Activated T-helper 17 cell treated with anti-CD3 and anti-CD28 coated beads, Interleukin-2, amount 50 U/mL, for 72 hours (primary cell): ENCODE measurements at regions not wholly inside any gene's neighbourhood (a gene's known extent, or its start where the extent isn't known, plus 50 kb on each side); places are given as distances from the start of the nearest gene placed in this dataset.

ENCODE experiments used
- ATAC-seq: fragments of 150-1000 bp; cut with Tn5 transposase; replicated peaks from 2 replicates; pipeline ENCODE4 v1.10.0; 2021; ENCODE audit warnings: mild to moderate bottlenecking, moderate library complexity
- H3K27ac Mint-ChIP-seq: one replicate; pipeline ENCODE4 v1.8.0; 2022; ENCODE audit warnings: mixed read lengths
- H3K27me3 Mint-ChIP-seq: one replicate; pipeline ENCODE4 v1.8.0; 2022; ENCODE audit warnings: mixed read lengths
- H3K36me3 Mint-ChIP-seq: one replicate; pipeline ENCODE4 v1.8.0; 2022; ENCODE audit warnings: low read depth, mild to moderate bottlenecking, mixed read lengths
- H3K4me1 Mint-ChIP-seq: one replicate; pipeline ENCODE4 v1.8.0; 2022; ENCODE audit warnings: mixed read lengths
- H3K4me3 Mint-ChIP-seq: one replicate; pipeline ENCODE4 v1.8.0; 2022; ENCODE audit warnings: mild to moderate bottlenecking, mixed read lengths
- H3K9me3 Mint-ChIP-seq: one replicate; pipeline ENCODE4 v1.8.0; 2022; ENCODE audit warnings: mixed read lengths

DNA sequence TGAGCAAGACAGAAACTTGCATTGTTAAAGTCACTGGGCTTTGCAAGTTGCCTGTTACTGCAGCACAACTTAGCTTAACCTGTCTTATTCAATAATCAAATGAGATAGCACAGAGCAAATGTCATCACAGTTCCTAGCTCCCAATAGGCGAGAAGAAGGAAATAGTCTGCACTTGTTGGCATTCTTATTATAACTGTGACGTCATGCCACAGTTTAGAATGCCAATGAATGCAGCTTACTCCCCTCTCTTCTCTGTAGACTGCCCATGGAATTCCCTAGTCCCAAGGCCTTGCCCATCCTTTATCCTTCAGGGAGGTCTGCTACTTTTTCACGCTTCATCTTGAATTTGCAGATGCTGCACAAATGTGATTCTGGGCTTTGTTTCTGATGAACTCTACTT is 1094.9 kb upstream of the AUTS2 start:
- no peaks in the 10 kb centered on the region for H3K36me3 Mint-ChIP-seq
- H3K4me1 Mint-ChIP-seq, result no peaks in the 10 kb centered on the region
- no peaks in the 10 kb centered on the region for H3K27me3 Mint-ChIP-seq
- no peak for ATAC-seq
- no peak overlapping the region for H3K27ac Mint-ChIP-seq
- peaks cover 11% of the 10 kb centered on the region for H3K9me3 Mint-ChIP-seq
- no peak overlapping the region for H3K4me3 Mint-ChIP-seq

DNA sequence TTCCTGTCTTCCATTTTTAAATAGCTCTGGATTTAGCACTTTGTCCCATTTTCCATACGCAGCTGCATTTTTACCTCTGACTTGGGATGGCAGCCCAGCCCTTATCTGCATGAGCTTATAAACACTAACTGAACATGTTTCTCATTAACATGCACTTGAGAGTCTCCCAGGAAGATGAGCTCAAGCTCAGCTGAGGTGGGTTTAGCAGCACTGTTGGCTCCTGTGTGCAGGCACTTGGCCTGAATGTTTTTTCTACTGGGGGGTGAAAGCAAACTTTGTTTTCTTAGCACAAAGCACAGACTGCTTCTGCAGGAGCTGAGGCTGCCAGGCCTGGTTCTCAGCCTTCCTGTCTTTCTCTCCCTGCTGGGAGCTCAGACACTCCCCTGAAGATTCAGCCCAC is 1093.6 kb upstream of the AUTS2 start:
- H3K9me3 Mint-ChIP-seq, result peaks cover 18% of the 10 kb centered on the region
- no peak for ATAC-seq
- H3K4me1 Mint-ChIP-seq, result no peaks in the 10 kb centered on the region
- no peak overlapping the region for H3K4me3 Mint-ChIP-seq
- H3K27ac Mint-ChIP-seq, result no peak overlapping the region
- no peaks in the 10 kb centered on the region for H3K27me3 Mint-ChIP-seq
- H3K36me3 Mint-ChIP-seq, result no peaks in the 10 kb centered on the region

- Mint-ChIP-seq H3K36me3 (no peaks in the 10 kb centered on the region), H3K27me3 (no peaks in the 10 kb centered on the region), H3K4me3 (no peak overlapping the region), H3K9me3 (peaks cover 18% of the 10 kb centered on the region), H3K4me1 (no peaks in the 10 kb centered on the region), H3K27ac (no peak overlapping the region)
- no peak for ATAC-seq
Observed at GRCh38 chr7:68505721-68506120, 1092.6 kb upstream of the AUTS2 start.

GRCh38 chr7:68507668-68508067 is 1090.6 kb upstream of the AUTS2 start:
- no peak overlapping the region for H3K27ac Mint-ChIP-seq
- no peaks in the 10 kb centered on the region for H3K36me3 Mint-ChIP-seq
- ATAC-seq, result no peak
- H3K4me1 Mint-ChIP-seq, result no peaks in the 10 kb centered on the region
- no peak overlapping the region for H3K4me3 Mint-ChIP-seq
- H3K27me3 Mint-ChIP-seq, result no peaks in the 10 kb centered on the region
- H3K9me3 Mint-ChIP-seq, result peaks cover 18% of the 10 kb centered on the region

- Mint-ChIP-seq H3K4me3 (no peak overlapping the region), H3K9me3 (peaks cover 16% of the 10 kb centered on the region), H3K4me1 (no peaks in the 10 kb centered on the region), H3K27ac (no peak overlapping the region), H3K27me3 (no peaks in the 10 kb centered on the region), H3K36me3 (no peaks in the 10 kb centered on the region)
- ATAC-seq, result no peak
Observed at GRCh38 chr7:68509054-68509453, 1089.2 kb upstream of the AUTS2 start.

- no peak for ATAC-seq
- no peaks in the 10 kb centered on the region for H3K36me3 Mint-ChIP-seq
Observed at GRCh38 chr7:68509603-68510002, 1088.7 kb upstream of the AUTS2 start.

GRCh38 chr7:68511281-68511680 is 1087.0 kb upstream of the AUTS2 start:
- H3K4me3 Mint-ChIP-seq, result no peak overlapping the region
- peaks cover 9% of the 10 kb centered on the region for H3K9me3 Mint-ChIP-seq
- no peaks in the 10 kb centered on the region for H3K36me3 Mint-ChIP-seq
- no peak overlapping the region for H3K27ac Mint-ChIP-seq
- H3K27me3 Mint-ChIP-seq, result no peaks in the 10 kb centered on the region
- no peak for ATAC-seq
- H3K4me1 Mint-ChIP-seq, result no peaks in the 10 kb centered on the region

More at GRCh38 chr7:68509603-68510002, 1088.7 kb upstream of the AUTS2 start:
- peaks cover 16% of the 10 kb centered on the region for H3K9me3 Mint-ChIP-seq
- no peak overlapping the region for H3K4me3 Mint-ChIP-seq
- H3K27ac Mint-ChIP-seq, result no peak overlapping the region
- H3K4me1 Mint-ChIP-seq, result no peaks in the 10 kb centered on the region
- H3K27me3 Mint-ChIP-seq, result no peaks in the 10 kb centered on the region

DNA sequence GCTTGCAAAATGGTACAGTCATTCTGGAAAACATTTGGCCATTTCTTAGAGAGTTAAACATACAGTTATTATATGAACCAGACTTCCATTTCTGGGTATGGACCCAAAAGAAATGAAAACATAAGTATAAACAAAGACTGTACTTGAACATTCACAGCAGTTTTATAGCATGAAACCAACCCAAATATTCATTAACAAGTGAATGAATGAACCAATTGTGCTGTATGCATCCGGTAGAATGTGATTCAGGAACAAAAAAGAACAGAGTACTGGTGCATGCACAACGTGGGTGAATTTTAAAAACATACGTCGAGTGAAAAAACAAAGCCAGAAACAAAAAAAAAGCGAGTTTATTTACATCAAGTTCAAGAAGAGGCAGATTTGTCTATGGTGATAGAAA is 1085.8 kb upstream of the AUTS2 start:
- no peaks in the 10 kb centered on the region for H3K4me1 Mint-ChIP-seq
- ATAC-seq, result no peak
- H3K4me3 Mint-ChIP-seq, result no peak overlapping the region
- H3K36me3 Mint-ChIP-seq, result no peaks in the 10 kb centered on the region
- H3K27me3 Mint-ChIP-seq, result no peaks in the 10 kb centered on the region
- H3K27ac Mint-ChIP-seq, result no peak overlapping the region
- peaks cover 9% of the 10 kb centered on the region for H3K9me3 Mint-ChIP-seq

DNA sequence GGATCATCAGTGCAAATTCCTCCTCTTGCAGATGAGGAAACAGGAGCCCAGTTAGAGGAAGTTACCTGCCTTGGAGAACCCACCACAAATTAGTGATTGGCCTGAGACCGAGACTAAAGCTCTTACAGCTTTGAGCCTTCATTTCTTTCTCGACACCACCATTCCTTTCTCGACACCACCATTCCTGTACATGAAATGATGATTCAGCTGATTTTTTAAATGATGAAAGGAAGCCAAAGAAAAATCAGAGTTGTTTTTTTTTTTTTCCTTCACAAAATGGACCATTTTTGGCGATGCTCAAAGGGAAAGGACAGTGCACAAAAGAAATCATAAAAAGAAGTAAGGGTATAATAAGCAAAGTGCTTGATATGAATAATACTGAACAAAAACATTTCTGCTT is 1080.2 kb upstream of the AUTS2 start:
- no peak overlapping the region for H3K27ac Mint-ChIP-seq
- H3K36me3 Mint-ChIP-seq, result no peaks in the 10 kb centered on the region
- H3K27me3 Mint-ChIP-seq, result no peaks in the 10 kb centered on the region
- H3K4me1 Mint-ChIP-seq, result no peaks in the 10 kb centered on the region
- ATAC-seq, result no peak
- no peak overlapping the region for H3K4me3 Mint-ChIP-seq
- H3K9me3 Mint-ChIP-seq, result peaks cover 14% of the 10 kb centered on the region

- no peak overlapping the region for H3K4me3 Mint-ChIP-seq
- no peak for ATAC-seq
- H3K9me3 Mint-ChIP-seq, result peaks cover 24% of the 10 kb centered on the region
- H3K36me3 Mint-ChIP-seq, result no peaks in the 10 kb centered on the region
- no peak overlapping the region for H3K27ac Mint-ChIP-seq
- H3K4me1 Mint-ChIP-seq, result no peaks in the 10 kb centered on the region
- no peaks in the 10 kb centered on the region for H3K27me3 Mint-ChIP-seq
Observed at GRCh38 chr7:68524126-68524525, 1074.1 kb upstream of the AUTS2 start.

- Mint-ChIP-seq H3K27me3 (no peaks in the 10 kb centered on the region), H3K9me3 (peaks cover 19% of the 10 kb centered on the region), H3K36me3 (no peaks in the 10 kb centered on the region), H3K4me1 (no peaks in the 10 kb centered on the region), H3K4me3 (no peak overlapping the region), H3K27ac (no peak overlapping the region)
- ATAC-seq, result no peak
Observed at GRCh38 chr7:68529221-68529620, 1069.1 kb upstream of the AUTS2 start.

DNA sequence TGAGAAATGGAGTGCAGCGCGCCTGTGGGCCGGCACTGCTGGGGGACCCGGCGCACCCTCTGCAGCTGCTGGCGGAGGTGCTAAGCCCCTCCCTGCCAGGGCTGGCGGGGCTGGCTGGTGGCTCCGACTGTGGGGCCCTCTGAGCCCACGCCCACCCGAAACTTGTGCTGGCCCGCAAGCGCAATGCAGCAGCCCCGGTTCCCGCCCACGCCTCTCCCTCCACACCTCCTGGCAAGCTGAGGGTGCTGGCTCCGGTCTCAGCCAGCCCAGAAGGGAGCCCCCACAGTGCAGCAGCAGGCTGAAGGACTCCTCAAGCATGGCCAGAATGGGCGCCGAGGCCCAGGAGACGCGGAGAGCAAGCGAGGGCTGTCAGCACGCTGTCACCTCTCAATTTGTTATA is 1063.0 kb upstream of the AUTS2 start:
- peaks cover 7% of the 10 kb centered on the region for H3K9me3 Mint-ChIP-seq
- H3K27ac Mint-ChIP-seq, result no peak overlapping the region
- no peaks in the 10 kb centered on the region for H3K27me3 Mint-ChIP-seq
- no peaks in the 10 kb centered on the region for H3K4me1 Mint-ChIP-seq
- no peak overlapping the region for H3K4me3 Mint-ChIP-seq
- no peaks in the 10 kb centered on the region for H3K36me3 Mint-ChIP-seq
- ATAC-seq, result no peak

DNA sequence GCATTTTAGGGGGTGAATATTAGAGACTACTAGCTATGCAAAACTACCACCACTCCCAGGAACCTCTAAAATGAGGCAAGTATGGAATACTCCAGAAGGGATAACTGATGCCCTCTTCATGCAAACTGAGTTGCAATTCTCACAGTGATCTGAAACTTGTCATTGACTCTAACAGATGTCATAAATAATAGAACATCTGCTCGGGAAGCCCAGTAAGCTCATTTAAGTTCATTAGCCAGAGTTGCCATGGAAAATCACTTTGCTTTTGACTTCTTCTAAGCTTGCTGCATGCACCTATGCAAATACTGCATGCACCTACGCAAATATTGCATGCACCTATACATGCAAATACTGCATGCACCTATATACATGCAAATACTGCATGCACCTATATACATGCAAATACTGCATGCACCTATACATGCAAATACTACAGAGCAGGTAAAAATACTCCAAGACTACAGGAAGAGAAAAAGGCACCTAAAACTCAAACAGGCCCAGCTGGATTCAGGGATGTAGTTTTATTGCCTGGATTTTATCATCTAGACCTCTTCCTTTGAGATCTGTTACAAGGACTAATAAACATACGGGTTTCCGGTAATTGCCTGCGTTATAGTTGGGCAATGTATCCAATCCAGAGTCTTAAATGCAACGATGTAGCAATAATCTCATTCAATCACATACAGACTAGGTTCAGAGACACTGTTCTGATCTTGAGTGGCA is 1061.1 kb upstream of the AUTS2 start:
- ATAC-seq, result no peak
- no peaks in the 10 kb centered on the region for H3K27me3 Mint-ChIP-seq
- H3K36me3 Mint-ChIP-seq, result no peaks in the 10 kb centered on the region
- H3K4me3 Mint-ChIP-seq, result no peak overlapping the region
- H3K9me3 Mint-ChIP-seq, result peaks cover 14% of the 10 kb centered on the region
- no peaks in the 10 kb centered on the region for H3K4me1 Mint-ChIP-seq
- H3K27ac Mint-ChIP-seq, result no peak overlapping the region

GRCh38 chr7:68537774-68538071 is 1060.6 kb upstream of the AUTS2 start:
- Mint-ChIP-seq H3K27me3 (no peaks in the 10 kb centered on the region), H3K9me3 (peaks cover 14% of the 10 kb centered on the region), H3K4me3 (no peak overlapping the region), H3K4me1 (no peaks in the 10 kb centered on the region), H3K27ac (no peak overlapping the region), H3K36me3 (no peaks in the 10 kb centered on the region)
- no peak for ATAC-seq

GRCh38 chr7:68542831-68543230 is 1055.4 kb upstream of the AUTS2 start:
- no peak overlapping the region for H3K27ac Mint-ChIP-seq
- H3K36me3 Mint-ChIP-seq, result no peaks in the 10 kb centered on the region
- peaks cover 3% of the 10 kb centered on the region for H3K27me3 Mint-ChIP-seq
- H3K4me1 Mint-ChIP-seq, result no peaks in the 10 kb centered on the region
- H3K4me3 Mint-ChIP-seq, result no peak overlapping the region
- ATAC-seq, result no peak
- peaks cover 20% of the 10 kb centered on the region for H3K9me3 Mint-ChIP-seq

- Mint-ChIP-seq H3K9me3 (peaks cover 21% of the 10 kb centered on the region), H3K36me3 (no peaks in the 10 kb centered on the region), H3K4me3 (no peak overlapping the region), H3K27me3 (peaks cover 3% of the 10 kb centered on the region), H3K4me1 (no peaks in the 10 kb centered on the region), H3K27ac (no peak overlapping the region)
- no peak for ATAC-seq
Observed at GRCh38 chr7:68544851-68545250, 1053.4 kb upstream of the AUTS2 start.
